Activated T-cell treated with anti-CD3 and anti-CD28 coated beads, Interleukin-2, amount 50 U/mL, for 72 hours (primary cell): ENCODE measurements at regions not wholly inside any gene's neighbourhood (a gene's known extent, or its start where the extent isn't known, plus 50 kb on each side); places are given as distances from the start of the nearest gene placed in this dataset.
"Not testable (repeated sequence)": the region's sequence is repeated elsewhere in the genome, so short reads cannot be mapped to it uniquely, and the experiment has no call there.

Experiments
- ATAC-seq, 2 donors: fragments of 150-1000 bp; cut with Tn5 transposase; replicated peaks in 1 of 2; 2 replicates each; pipeline ENCODE4 v1.10.0; 2021; ENCODE audit warnings: moderate library complexity in 2 of 2, mild to moderate bottlenecking in 1 of 2
- DNase-seq, 2 donors: peaks; one replicate each; pipeline ENCODE4 v3.0.0; 2021 to 2022; ENCODE audit warnings: mixed read lengths in 1 of 2
- H3K27ac Mint-ChIP-seq: one replicate; pipeline ENCODE4 v1.8.0; 2022; ENCODE audit warnings: mild to moderate bottlenecking, moderate library complexity, mixed read lengths
- H3K27me3 Mint-ChIP-seq: one replicate; pipeline ENCODE4 v1.8.0; 2022; ENCODE audit warnings: low read depth, mixed read lengths
- H3K36me3 Mint-ChIP-seq, 2 donors: one replicate each; pipeline ENCODE4 v1.8.0; 2022; ENCODE audit warnings: mixed read lengths in 2 of 2, mild to moderate bottlenecking in 1 of 2; ENCODE audit not compliant: insufficient read depth in 2 of 2
- H3K4me1 Mint-ChIP-seq: one replicate; pipeline ENCODE4 v1.8.0; 2022; ENCODE audit warnings: low read depth, mixed read lengths
- H3K4me3 Mint-ChIP-seq, 2 donors: one replicate each; pipeline ENCODE4 v1.8.0; 2022; ENCODE audit warnings: mild to moderate bottlenecking in 2 of 2, mixed read lengths in 2 of 2, moderate library complexity in 2 of 2
- H3K9me3 Mint-ChIP-seq, 2 donors: one replicate each; pipeline ENCODE4 v1.8.0; 2022; ENCODE audit warnings: mixed read lengths in 2 of 2

- DNase-seq (no peak), ATAC-seq (no peak)
- Mint-ChIP-seq H3K9me3 (peaks cover 6 to 8% of the 10 kb centered on the region in 2 donors), H3K4me3 (no peak overlapping the region), H3K4me1 (no peaks in the 10 kb centered on the region), H3K27me3 (peaks cover 46% of the 10 kb centered on the region), H3K27ac (no peak overlapping the region), H3K36me3 (peaks cover 3 to 7% of the 10 kb centered on the region in 2 donors)
These were observed 52.6 kb upstream of the ICA1 start for GRCh38 chr7:8314566-8314965.

GRCh38 chr7:8319115-8319514 lies 57.1 kb upstream of the ICA1 start:
- Mint-ChIP-seq H3K4me3 (no peak overlapping the region), H3K9me3 (peaks cover 3 to 8% of the 10 kb centered on the region in 2 donors), H3K27me3 (peaks cover 31% of the 10 kb centered on the region), H3K27ac (no peak overlapping the region), H3K36me3 (peaks cover 0 to 1% of the 10 kb centered on the region in 2 donors), H3K4me1 (no peaks in the 10 kb centered on the region)
- no peak for DNase-seq
- no peak for ATAC-seq

GRCh38 chr7:8320174-8320573 lies 58.2 kb upstream of the ICA1 start:
- Mint-ChIP-seq H3K4me3 (no peak overlapping the region), H3K4me1 (no peaks in the 10 kb centered on the region), H3K36me3 (peaks cover 0 to 1% of the 10 kb centered on the region in 2 donors), H3K9me3 (peaks cover 3 to 8% of the 10 kb centered on the region in 2 donors), H3K27me3 (peaks cover 31% of the 10 kb centered on the region), H3K27ac (no peak overlapping the region)
- no peak for ATAC-seq
- DNase-seq, result no peak

GRCh38 chr7:8321312-8321711 lies 59.3 kb upstream of the ICA1 start:
- no peak overlapping the region for H3K27ac Mint-ChIP-seq
- H3K9me3 Mint-ChIP-seq, result peaks cover 3 to 8% of the 10 kb centered on the region in 2 donors
- ATAC-seq (no peak), DNase-seq (no peak)
- no peak overlapping the region for H3K4me3 Mint-ChIP-seq
- H3K4me1 Mint-ChIP-seq, result no peaks in the 10 kb centered on the region
- H3K27me3 Mint-ChIP-seq, result peaks cover 36% of the 10 kb centered on the region
- peaks cover 0 to 1% of the 10 kb centered on the region in 2 donors for H3K36me3 Mint-ChIP-seq

- no peaks in the 10 kb centered on the region for H3K36me3 Mint-ChIP-seq
- no peaks in the 10 kb centered on the region for H3K4me1 Mint-ChIP-seq
- DNase-seq, result no peak
- no peak overlapping the region for H3K27ac Mint-ChIP-seq
- peaks cover 3% of the 10 kb centered on the region in 2 donors for H3K9me3 Mint-ChIP-seq
- ATAC-seq, result no peak
- H3K27me3 Mint-ChIP-seq, result peaks cover 42% of the 10 kb centered on the region
- H3K4me3 Mint-ChIP-seq, result no peak overlapping the region
These were observed 60.7 kb upstream of the ICA1 start for GRCh38 chr7:8322667-8323066.

- no peak for DNase-seq
- Mint-ChIP-seq H3K4me1 (no peaks in the 10 kb centered on the region), H3K4me3 (no peak overlapping the region), H3K27ac (no peak overlapping the region), H3K9me3 (no peaks in the 10 kb centered on the region), H3K27me3 (peaks cover 45% of the 10 kb centered on the region), H3K36me3 (no peaks in the 10 kb centered on the region)
- no peak for ATAC-seq
These were observed 63.1 kb upstream of the ICA1 start for GRCh38 chr7:8325067-8325466.

- no peak for DNase-seq
- H3K4me1 Mint-ChIP-seq, result no peaks in the 10 kb centered on the region
- no peaks in the 10 kb centered on the region for H3K36me3 Mint-ChIP-seq
- H3K9me3 Mint-ChIP-seq, result no peaks in the 10 kb centered on the region
- no peak overlapping the region for H3K4me3 Mint-ChIP-seq
- ATAC-seq, result no peak
- H3K27me3 Mint-ChIP-seq, result peaks cover 51% of the 10 kb centered on the region
- no peak overlapping the region for H3K27ac Mint-ChIP-seq
These were observed 65.2 kb upstream of the ICA1 start for GRCh38 chr7:8327199-8327598.

GRCh38 chr7:8338206-8338605 lies 76.2 kb upstream of the ICA1 start:
- Mint-ChIP-seq H3K27ac (no peak overlapping the region), H3K9me3 (no peaks in the 10 kb centered on the region), H3K4me1 (no peaks in the 10 kb centered on the region), H3K27me3 (peaks cover 5% of the 10 kb centered on the region), H3K4me3 (no peak overlapping the region), H3K36me3 (no peaks in the 10 kb centered on the region)
- DNase-seq (no peak), ATAC-seq (no peak)

- no peaks in the 10 kb centered on the region for H3K9me3 Mint-ChIP-seq
- no peaks in the 10 kb centered on the region for H3K36me3 Mint-ChIP-seq
These were observed 81.6 kb upstream of the ICA1 start for GRCh38 chr7:8343556-8343955.

GRCh38 chr7:8347395-8347794 lies 85.4 kb upstream of the ICA1 start:
- H3K9me3 Mint-ChIP-seq, H3K27ac Mint-ChIP-seq, H3K36me3 Mint-ChIP-seq, H3K4me1 Mint-ChIP-seq, H3K4me3 Mint-ChIP-seq, ATAC-seq, DNase-seq, H3K27me3 Mint-ChIP-seq: not testable (repeated sequence)

More at GRCh38 chr7:8343556-8343955, 81.6 kb upstream of the ICA1 start:
- no peak overlapping the region for H3K4me3 Mint-ChIP-seq
- H3K4me1 Mint-ChIP-seq, result no peaks in the 10 kb centered on the region
- no peak for ATAC-seq
- no peak for DNase-seq
- H3K27me3 Mint-ChIP-seq, result no peaks in the 10 kb centered on the region
- H3K27ac Mint-ChIP-seq, result no peak overlapping the region

GRCh38 chr7:8351654-8352053 lies 81.8 kb upstream of the NXPH1 start:
- H3K4me3 Mint-ChIP-seq, H3K4me1 Mint-ChIP-seq, H3K36me3 Mint-ChIP-seq, H3K9me3 Mint-ChIP-seq, H3K27ac Mint-ChIP-seq, H3K27me3 Mint-ChIP-seq, ATAC-seq, DNase-seq: not testable (repeated sequence)

GRCh38 chr7:8353991-8354390 lies 79.4 kb upstream of the NXPH1 start:
- Mint-ChIP-seq H3K36me3 (no peaks in the 10 kb centered on the region), H3K27me3 (peaks cover 6% of the 10 kb centered on the region), H3K27ac (no peak overlapping the region), H3K4me3 (no peak overlapping the region), H3K4me1 (no peaks in the 10 kb centered on the region), H3K9me3 (no peaks in the 10 kb centered on the region)
- DNase-seq (no peak), ATAC-seq (no peak)

GRCh38 chr7:8354503-8354902 lies 78.9 kb upstream of the NXPH1 start:
- no peaks in the 10 kb centered on the region for H3K4me1 Mint-ChIP-seq
- H3K9me3 Mint-ChIP-seq, result no peaks in the 10 kb centered on the region
- no peaks in the 10 kb centered on the region for H3K36me3 Mint-ChIP-seq
- no peak overlapping the region for H3K4me3 Mint-ChIP-seq
- no peak for DNase-seq
- no peak overlapping the region for H3K27ac Mint-ChIP-seq
- no peak for ATAC-seq
- H3K27me3 Mint-ChIP-seq, result peaks cover 3% of the 10 kb centered on the region

GRCh38 chr7:8356071-8356470 lies 77.3 kb upstream of the NXPH1 start:
- no peak for DNase-seq
- no peaks in the 10 kb centered on the region for H3K36me3 Mint-ChIP-seq
- peaks cover 13% of the 10 kb centered on the region for H3K27me3 Mint-ChIP-seq

More at GRCh38 chr7:8356071-8356470, 77.3 kb upstream of the NXPH1 start:
- Mint-ChIP-seq H3K9me3 (no peaks in the 10 kb centered on the region), H3K4me1 (no peaks in the 10 kb centered on the region), H3K4me3 (no peak overlapping the region), H3K27ac (no peak overlapping the region)
- no peak for ATAC-seq
